ENCODE measurements at regions not wholly inside any gene's neighbourhood (a gene's known extent, or its start where the extent isn't known, plus 50 kb on each side); places are given as distances from the start of the nearest gene placed in this dataset.
"Not testable (repeated sequence)": the region's sequence is repeated elsewhere in the genome, so short reads cannot be mapped to it uniquely, and the experiment has no call there.

DNA sequence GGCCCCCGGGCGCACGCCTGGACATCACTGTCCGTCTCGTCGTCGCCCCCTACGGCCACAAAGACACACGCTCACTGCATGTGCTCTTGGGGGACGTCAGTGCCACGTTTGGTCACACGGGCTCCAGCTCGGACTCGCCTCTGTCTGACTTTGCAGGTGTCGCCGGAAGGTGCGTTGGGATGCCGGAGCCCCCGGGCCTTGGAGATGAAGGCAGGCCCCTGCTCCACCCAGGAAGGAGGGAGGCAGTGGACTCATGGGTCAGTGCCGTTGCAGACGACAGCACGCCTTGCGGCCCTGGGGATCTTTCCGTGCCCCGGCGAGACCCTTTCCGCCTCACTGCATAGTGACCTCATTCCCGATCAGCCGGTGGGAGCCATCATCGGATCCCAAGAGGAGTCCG lies 1414.8 kb upstream of the PCDH10 start:
- not testable (repeated sequence) for DNase-seq (ENCODE audit: low spot score)

DNA sequence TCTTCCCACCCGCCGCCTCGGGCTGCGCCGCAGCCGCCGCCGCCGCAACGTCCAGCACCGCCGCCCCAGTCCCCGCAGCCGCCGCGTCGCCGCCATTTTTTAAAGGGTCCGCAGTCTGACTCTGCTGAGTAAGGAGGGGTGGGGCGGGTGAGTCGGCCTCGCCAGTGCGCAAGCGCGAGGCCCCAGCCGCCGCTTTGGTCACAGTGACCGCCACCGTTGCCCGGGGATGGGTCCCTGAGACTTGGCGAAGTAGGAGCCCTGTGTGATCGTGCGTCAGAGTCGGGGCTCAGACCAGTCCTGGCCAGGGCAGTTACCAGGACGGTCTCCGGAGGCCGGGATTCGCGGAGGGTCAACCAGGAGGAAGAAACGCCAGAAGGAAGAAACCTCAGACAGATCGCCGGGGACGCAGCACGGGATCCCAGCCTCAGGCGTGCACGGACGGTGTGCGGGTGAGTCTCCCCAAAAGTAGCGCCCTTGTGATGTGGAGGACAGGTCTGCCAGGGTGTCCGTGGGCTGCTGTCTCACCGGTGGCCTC lies 1414.2 kb upstream of the PCDH10 start:
- not testable (repeated sequence) for DNase-seq (ENCODE audit: low spot score)

DNA sequence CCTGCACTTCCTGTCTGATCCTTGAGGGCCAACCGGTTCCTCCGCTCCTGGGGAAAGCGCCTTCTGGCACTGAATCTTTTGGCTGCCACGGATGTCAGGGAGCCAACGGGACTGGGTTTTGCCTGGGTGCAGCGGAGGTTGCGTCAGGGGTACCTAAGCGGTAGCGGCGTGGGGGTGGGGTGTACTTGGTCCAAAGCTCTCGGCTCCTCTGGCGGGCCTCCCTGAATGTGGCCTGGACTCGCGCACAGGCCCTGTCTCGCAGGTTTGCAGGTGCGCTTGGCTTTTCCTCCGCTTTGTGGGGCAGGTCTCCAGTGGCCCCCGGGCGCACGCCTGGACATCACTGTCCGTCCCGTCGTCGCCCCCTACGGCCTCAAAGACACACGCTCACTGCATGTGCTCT lies 1410.1 kb upstream of the PCDH10 start:
- not testable (repeated sequence) for DNase-seq (ENCODE audit: low spot score)

DNA sequence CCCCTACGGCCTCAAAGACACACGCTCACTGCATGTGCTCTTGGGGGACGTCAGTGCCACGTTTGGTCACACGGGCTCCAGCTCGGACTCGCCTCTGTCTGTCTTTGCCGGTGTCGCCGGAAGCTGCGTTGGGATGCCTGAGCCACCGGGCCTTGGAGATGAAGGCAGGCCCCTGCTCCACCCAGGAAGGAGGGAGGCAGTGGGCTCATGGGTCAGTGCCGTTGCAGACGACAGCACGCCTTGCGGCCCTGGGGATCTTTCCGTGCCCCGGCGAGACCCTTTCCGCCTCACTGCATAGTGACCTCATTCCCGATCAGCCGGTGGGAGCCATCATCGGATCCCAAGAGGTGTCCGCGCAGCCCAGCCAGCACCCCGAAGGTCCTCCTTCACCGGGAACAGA lies 1407.3 kb upstream of the PCDH10 start:
- DNase-seq (ENCODE audit: low spot score) = not testable (repeated sequence)

DNA sequence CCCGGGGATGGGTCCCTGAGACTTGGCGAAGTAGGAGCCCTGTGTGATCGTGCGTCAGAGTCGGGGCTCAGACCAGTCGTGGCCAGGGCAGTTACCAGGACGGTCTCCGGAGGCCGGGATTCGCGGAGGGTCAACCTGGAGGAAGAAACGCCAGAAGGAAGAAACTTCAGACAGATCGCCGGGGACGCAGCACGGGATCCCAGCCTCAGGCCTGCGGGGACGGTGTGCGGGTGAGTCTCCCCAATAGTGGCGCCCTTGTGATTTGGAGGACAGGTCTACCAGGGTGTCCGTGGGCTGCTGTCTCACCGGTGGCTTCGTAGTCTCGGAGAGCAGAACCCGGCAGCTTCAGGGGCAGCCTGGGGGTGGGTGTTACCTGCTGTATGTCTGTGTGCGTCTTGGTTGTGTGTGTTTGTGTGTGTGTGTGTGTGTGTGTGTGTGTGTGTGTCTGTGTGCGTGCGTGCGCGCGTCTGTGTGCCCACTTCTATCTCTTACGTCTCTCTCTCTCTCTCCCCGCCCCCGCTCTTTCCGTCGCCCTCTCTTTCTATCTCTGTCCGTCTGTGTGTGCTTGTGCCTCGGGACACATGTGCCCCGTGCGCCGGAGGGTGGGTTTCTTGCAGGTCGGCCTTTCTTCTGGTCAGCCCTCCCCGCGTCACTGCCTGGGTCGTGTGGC lies 1406.4 kb upstream of the PCDH10 start:
- not testable (repeated sequence) for DNase-seq (ENCODE audit: low spot score)

DNA sequence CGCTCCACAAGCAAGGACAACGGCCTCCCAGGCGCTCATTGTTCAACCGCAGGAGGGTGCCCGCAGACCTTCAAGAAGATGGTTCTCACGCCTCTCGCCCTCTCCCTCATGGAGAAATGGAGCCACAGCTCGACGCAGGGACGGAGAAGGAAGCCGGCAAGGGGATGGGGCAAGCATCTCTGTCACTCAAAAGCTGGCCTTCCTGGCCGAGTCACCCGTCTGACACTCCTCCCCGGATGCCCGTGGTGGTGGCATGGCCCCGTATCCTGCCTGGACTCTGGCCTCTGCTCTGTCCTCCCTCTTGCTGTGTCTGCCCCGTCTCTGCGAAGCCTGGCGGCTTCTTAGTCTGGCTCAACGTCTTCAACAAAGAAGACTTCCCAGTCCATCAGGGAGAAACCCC lies 1405.7 kb upstream of the PCDH10 start:
- not testable (repeated sequence) for DNase-seq (ENCODE audit: low spot score)

DNA sequence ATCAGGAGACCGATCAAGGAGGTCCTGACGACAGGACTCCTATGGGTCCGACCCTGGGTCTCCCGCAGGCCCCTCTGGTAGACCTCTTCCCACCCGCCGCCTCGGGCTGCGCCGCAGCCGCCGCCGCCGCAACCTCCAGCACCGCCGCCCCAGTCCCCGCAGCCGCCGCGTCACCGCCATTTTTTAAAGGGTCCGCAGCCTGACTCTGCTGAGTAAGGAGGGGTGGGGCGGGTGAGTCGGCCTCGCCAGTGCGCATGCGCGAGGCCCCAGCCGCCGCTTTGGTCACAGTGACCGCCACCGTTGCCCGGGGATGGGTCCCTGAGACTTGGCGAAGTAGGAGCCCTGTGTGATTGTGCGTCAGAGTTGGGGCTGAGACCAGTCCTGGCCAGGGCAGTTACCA lies 1401.9 kb upstream of the PCDH10 start:
- DNase-seq (ENCODE audit: low spot score) = not testable (repeated sequence)

DNA sequence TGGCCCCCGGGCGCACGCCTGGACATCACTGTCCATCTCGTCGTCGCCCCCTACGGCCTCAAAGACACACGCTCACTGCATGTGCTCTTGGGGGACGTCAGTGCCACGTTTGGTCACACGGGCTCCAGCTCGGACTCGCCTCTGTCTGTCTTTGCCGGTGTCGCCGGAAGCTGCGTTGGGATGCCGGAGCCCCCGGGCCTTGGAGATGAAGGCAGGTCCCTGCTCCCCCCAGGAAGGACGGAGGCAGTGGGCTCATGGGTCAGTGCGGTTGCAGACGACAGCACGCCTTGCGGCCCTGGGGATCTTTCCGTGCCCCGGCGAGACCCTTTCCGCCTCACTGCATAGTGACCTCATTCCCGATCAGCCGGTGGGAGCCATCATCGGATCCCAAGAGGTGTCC lies 1399.9 kb upstream of the PCDH10 start:
- not testable (repeated sequence) for DNase-seq (ENCODE audit: low spot score)

DNA sequence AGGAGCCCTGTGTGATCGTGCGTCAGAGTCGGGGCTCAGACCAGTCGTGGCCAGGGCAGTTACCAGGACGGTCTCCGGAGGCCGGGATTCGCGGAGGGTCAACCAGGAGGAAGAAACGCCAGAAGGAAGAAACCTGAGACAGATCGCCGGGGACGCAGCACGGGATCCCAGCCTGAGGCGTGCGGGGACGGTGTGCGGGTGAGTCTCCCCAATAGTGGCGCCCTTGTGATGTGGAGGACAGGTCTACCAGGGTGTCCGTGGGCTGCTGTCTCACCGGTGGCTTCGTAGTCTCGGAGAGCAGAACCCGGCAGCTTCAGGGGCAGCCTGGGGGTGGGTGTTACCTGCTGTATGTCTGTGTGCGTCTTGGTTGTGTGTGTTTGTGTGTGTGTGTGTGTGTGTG lies 1399.1 kb upstream of the PCDH10 start:
- not testable (repeated sequence) for DNase-seq (ENCODE audit: low spot score)

DNA sequence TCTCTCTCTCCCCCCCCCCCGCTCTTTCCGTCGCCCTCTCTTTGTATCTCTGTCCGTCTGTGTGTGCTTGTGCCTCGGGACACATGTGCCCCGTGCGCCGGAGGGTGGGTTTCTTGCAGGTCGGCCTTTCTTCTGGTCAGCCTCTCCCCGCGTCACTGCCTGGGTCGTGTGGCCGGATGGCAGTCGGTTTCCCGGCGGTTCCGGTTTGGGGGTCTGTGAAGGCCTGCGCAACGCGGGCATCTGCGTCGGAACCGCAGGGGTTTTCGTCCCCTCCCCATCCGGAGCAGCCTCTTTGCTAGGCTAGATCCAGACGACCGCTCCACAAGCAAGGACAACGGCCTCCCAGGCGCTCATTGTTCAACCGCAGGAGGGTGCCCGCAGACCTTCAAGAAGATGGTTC lies 1398.6 kb upstream of the PCDH10 start:
- DNase-seq (ENCODE audit: low spot score) = not testable (repeated sequence)

DNA sequence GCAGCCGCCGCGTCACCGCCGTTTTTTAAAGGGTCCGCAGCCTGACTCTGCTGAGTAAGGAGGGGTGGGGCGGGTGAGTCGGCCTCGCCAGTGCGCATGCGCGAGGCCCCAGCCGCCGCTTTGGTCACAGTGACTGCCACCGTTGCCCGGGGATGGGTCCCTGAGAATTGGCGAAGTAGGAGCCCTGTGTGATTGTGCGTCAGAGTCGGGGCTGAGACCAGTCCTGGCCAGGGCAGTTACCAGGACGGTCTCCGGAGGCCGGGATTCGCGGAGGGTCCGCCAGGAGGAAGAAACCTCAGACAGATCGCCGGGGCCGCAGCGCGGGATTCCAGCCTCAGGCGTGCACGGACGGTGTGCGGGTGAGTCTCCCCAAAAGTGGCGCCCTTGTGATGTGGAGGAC lies 1386.9 kb upstream of the PCDH10 start:
- DNase-seq (ENCODE audit: low spot score) = not testable (repeated sequence)

DNA sequence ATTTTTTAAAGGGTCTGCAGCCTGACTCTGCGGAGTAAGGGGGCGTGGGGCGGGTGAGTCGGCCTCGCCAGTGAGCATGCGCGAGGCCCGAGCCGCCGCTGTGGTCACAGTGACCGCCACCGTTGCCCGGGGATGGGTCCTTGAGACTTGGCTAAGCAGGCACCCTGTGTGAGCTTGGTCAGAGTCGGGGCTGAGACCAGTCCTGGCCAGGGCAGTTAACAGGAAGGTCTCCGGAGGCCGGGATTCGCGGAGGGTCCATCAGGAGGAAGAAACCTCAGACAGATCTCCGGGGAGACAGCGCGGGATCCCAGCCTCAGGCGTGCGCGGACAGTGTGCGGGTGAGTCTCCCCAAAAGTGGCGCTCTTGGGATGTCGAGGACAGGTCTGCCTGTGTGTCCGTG lies 1384.4 kb upstream of the PCDH10 start:
- no peak for DNase-seq (ENCODE audit: low spot score)
- TF ChIP-seq, protein P1, sequence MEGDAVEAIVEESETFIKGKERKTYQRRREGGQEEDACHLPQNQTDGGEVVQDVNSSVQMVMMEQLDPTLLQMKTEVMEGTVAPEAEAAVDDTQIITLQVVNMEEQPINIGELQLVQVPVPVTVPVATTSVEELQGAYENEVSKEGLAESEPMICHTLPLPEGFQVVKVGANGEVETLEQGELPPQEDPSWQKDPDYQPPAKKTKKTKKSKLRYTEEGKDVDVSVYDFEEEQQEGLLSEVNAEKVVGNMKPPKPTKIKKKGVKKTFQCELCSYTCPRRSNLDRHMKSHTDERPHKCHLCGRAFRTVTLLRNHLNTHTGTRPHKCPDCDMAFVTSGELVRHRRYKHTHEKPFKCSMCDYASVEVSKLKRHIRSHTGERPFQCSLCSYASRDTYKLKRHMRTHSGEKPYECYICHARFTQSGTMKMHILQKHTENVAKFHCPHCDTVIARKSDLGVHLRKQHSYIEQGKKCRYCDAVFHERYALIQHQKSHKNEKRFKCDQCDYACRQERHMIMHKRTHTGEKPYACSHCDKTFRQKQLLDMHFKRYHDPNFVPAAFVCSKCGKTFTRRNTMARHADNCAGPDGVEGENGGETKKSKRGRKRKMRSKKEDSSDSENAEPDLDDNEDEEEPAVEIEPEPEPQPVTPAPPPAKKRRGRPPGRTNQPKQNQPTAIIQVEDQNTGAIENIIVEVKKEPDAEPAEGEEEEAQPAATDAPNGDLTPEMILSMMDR (IDR thresholded peaks at IDR 0.05; ENCODE audit: extremely low read depth, missing control alignments) = no peak

DNA sequence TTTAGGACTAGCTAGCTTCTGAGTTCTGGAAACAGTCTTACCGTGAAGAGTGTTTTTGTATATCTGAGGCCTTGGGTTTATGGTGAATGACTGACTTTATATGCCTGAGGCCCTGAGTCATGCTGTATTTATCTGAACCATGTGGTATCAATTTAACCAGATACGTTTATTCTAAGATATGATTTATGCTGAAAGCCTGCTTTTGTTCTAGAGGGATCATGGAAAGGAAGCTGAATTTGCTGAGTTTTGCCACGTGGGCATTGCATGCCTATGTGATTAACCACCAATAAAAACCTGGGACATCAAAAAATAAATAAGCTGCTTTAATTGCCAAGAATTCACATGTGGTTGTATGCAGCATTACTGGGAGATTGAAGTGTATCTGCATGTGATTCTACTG lies 1374.7 kb upstream of the PCDH10 start:
- not testable (repeated sequence) for DNase-seq (ENCODE audit: low spot score)

DNA sequence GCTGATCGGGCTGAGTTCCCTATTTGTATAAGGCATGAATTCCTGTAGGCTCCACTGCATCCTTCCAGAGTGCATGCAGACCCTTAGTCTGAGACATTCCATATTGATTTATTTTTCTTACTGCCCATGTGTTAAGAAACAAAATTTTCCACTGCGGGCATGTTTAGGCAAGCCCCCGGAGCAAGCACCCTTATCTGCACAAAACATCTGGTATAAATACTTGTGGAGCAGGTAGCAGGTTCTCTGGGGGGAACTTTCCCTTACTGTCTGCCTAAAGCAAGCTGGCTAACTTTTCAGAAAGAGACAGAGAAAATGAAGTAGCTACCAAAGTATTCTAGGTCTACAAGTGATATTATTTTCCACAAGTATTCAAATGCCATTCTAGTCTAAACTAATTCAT lies 1338.5 kb upstream of the PCDH10 start:
- not testable (repeated sequence) for DNase-seq (ENCODE audit: low spot score)

All from GM20000 (cell line).